ENCODE measurements at regions not wholly inside any gene's neighbourhood (a gene's known extent, or its start where the extent isn't known, plus 50 kb on each side); places are given as distances from the start of the nearest gene placed in this dataset.

- TF ChIP-seq, protein P1, sequence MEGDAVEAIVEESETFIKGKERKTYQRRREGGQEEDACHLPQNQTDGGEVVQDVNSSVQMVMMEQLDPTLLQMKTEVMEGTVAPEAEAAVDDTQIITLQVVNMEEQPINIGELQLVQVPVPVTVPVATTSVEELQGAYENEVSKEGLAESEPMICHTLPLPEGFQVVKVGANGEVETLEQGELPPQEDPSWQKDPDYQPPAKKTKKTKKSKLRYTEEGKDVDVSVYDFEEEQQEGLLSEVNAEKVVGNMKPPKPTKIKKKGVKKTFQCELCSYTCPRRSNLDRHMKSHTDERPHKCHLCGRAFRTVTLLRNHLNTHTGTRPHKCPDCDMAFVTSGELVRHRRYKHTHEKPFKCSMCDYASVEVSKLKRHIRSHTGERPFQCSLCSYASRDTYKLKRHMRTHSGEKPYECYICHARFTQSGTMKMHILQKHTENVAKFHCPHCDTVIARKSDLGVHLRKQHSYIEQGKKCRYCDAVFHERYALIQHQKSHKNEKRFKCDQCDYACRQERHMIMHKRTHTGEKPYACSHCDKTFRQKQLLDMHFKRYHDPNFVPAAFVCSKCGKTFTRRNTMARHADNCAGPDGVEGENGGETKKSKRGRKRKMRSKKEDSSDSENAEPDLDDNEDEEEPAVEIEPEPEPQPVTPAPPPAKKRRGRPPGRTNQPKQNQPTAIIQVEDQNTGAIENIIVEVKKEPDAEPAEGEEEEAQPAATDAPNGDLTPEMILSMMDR (IDR thresholded peaks at IDR 0.05; ENCODE audit: extremely low read depth, missing control alignments): no peak
- DNase-seq (ENCODE audit: low spot score): no peak
Observed at GRCh38 chr9:80448996-80449395, 877.2 kb downstream of the TLE4 start.

DNA sequence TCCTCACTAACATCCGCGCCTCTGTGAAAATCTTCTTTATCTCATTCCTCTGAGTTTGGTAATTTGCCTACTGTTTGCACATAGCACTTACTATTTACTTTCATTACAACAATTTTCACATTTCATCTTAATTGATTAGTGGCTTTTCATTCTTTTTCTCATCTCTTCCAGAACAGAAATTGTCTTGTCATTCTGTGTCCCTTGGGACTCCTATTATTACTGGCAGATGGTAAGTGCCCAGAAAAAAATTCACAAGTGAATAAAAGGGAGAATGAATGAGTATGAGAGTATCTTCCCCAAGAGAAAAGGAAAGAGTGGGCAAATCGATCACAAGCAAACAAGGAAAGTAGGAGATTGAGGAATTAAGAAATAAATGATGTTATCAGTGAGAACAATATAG lies 876.1 kb downstream of the TLE4 start:
- DNase-seq (ENCODE audit: low spot score): no peak
- TF ChIP-seq, protein P1 (IDR thresholded peaks at IDR 0.05; ENCODE audit: extremely low read depth, missing control alignments): no peak

- TF ChIP-seq, protein P1 (IDR thresholded peaks at IDR 0.05; ENCODE audit: extremely low read depth, missing control alignments): no peak
- no peak for DNase-seq (ENCODE audit: low spot score)
Observed at GRCh38 chr9:80440724-80441123, 869.0 kb downstream of the TLE4 start.

DNA sequence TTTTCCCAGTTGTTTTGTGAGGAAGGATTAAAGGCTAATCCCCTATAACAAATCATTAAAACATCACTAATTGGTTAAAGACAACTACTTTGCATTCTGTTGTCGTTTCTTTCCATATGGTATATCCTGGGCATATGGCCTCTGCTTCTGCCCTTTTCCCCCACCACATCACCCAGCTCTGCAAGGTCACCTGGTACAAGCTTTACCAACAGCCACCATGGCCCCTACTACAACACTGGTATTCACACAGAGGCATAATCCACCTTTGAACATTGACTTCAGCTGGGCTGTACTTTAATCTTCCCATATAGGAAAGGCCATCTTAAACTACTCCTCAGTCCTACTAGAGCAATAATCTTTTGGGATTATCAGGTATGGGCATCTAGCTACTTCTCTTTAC lies 866.1 kb downstream of the TLE4 start:
- DNase-seq (ENCODE audit: low spot score): no peak
- TF ChIP-seq, protein P1 (IDR thresholded peaks at IDR 0.05; ENCODE audit: extremely low read depth, missing control alignments): no peak

- no peak for DNase-seq (ENCODE audit: low spot score)
- TF ChIP-seq, protein P1 (IDR thresholded peaks at IDR 0.05; ENCODE audit: extremely low read depth, missing control alignments): no peak
Observed at GRCh38 chr9:80437091-80437640, 865.4 kb downstream of the TLE4 start.

DNA sequence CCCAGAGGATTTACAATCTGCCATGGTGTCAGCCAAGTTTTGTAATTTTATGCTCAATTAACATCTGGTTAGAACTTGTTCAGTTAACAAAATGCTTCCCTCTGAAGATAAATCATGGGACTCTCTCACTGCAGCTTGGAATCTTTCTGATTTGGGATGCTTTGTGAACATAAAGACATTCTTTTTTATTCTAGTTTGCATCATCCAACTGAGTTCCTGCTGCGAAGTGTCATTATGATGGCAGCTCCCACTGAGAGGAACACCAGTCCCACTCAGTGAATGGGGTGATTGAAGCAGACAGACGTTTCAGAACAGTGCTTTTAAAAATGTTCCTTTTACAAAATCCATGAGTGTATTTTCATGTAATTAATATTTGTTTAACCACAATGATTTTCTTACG lies 863.8 kb downstream of the TLE4 start:
- no peak for DNase-seq (ENCODE audit: low spot score)
- TF ChIP-seq, protein P1 (IDR thresholded peaks at IDR 0.05; ENCODE audit: extremely low read depth, missing control alignments): no peak

GRCh38 chr9:80426992-80427391 lies 855.2 kb downstream of the TLE4 start:
- no peak for DNase-seq (ENCODE audit: low spot score)
- TF ChIP-seq, protein P1 (IDR thresholded peaks at IDR 0.05; ENCODE audit: extremely low read depth, missing control alignments): no peak
